OCI-LY1 (cell line): ENCODE measurements at regions not wholly inside any gene's neighbourhood (a gene's known extent, or its start where the extent isn't known, plus 50 kb on each side); places are given as distances from the start of the nearest gene placed in this dataset.

Experiments
- H2AFZ ChIP-seq: fragments of 200-600 bp; sonication (generic), shearing (Covaris generic); 2 replicates; pipeline ENCODE4 v1.6.0; 2014; ENCODE audit warnings: antibody characterized with exemption, mild to moderate bottlenecking, low read length
- H3F3A ChIP-seq: fragments of 200-600 bp; sonication (generic), shearing (Covaris generic); 2 replicates; pipeline ENCODE4 v1.6.0; 2014; ENCODE audit warnings: mild to moderate bottlenecking, antibody characterized with exemption, low read length, moderate library complexity; ENCODE audit not compliant: insufficient read depth
- H3K27ac ChIP-seq: fragments of 200-600 bp; sonication (generic); 2 replicates; pipeline ENCODE4 v1.5.1; 2014; ENCODE audit warnings: low read length, mixed run types, mild to moderate bottlenecking, low read depth; ENCODE audit not compliant: poor library complexity, severe bottlenecking
- H3K27me3 ChIP-seq: fragments of 200-600 bp; sonication (generic); 2 replicates; pipeline ENCODE4 v1.6.0; 2014; ENCODE audit warnings: antibody characterized with exemption, mild to moderate bottlenecking, low read length, moderate library complexity; ENCODE audit not compliant: insufficient read depth
- H3K36me3 ChIP-seq: fragments of 200-600 bp; sonication (generic); 2 replicates; pipeline ENCODE4 v1.6.1; 2014; ENCODE audit warnings: mild to moderate bottlenecking, antibody characterized with exemption, low read length, moderate library complexity, mixed read lengths; ENCODE audit not compliant: insufficient read depth
- H3K4me1 ChIP-seq: fragments of 200-600 bp; sonication (generic); 2 replicates; pipeline ENCODE4 v1.5.1; 2014; ENCODE audit warnings: mild to moderate bottlenecking, low read length, moderate library complexity; ENCODE audit not compliant: insufficient read depth, severe bottlenecking
- H3K4me2 ChIP-seq: fragments of 200-600 bp; sonication (generic), shearing (Covaris generic); 2 replicates; pipeline ENCODE4 v1.6.1; 2014; ENCODE audit warnings: low read length
- H3K4me3 ChIP-seq: fragments of 200-600 bp; sonication (generic); 2 replicates; pipeline ENCODE4 v1.5.1; 2014; ENCODE audit warnings: low read length, low read depth, mild to moderate bottlenecking, mixed read lengths; ENCODE audit not compliant: poor library complexity, severe bottlenecking
- H3K79me2 ChIP-seq: fragments of 200-600 bp; shearing (Covaris generic); 2 replicates; pipeline ENCODE4 v1.6.1; 2016; ENCODE audit warnings: mixed run types, low read length, mixed read lengths; ENCODE audit not compliant: insufficient read depth
- H3K9ac ChIP-seq: fragments of 200-600 bp; sonication (generic), shearing (Covaris generic); 2 replicates; pipeline ENCODE4 v1.6.1; 2014; ENCODE audit warnings: mild to moderate bottlenecking, low read length, mixed read lengths
- H3K9me2 ChIP-seq: fragments of 200-600 bp; sonication (generic), shearing (Covaris generic); 2 replicates; pipeline ENCODE4 v1.6.1; 2014; ENCODE audit warnings: low read depth, mild to moderate bottlenecking, low read length, mixed read lengths
- H3K9me3 ChIP-seq: fragments of 200-600 bp; shearing (Covaris generic); 2 replicates; pipeline ENCODE4 v1.6.1; 2014; ENCODE audit warnings: low read length, mixed read lengths
- H4K20me1 ChIP-seq: fragments of 200-600 bp; sonication (generic), shearing (Covaris generic); 2 replicates; pipeline ENCODE4 v1.6.0; 2016; ENCODE audit warnings: mild to moderate bottlenecking, low read length; ENCODE audit not compliant: insufficient read depth
- EZH2 ChIP-seq: fragments of 200-600 bp; sonication (generic), shearing (Covaris generic); IDR thresholded peaks from 2 replicates; pipeline ENCODE4 v1.8.0; 2017; ENCODE audit warnings: borderline replicate concordance, mixed run types, mild to moderate bottlenecking, antibody characterized with exemption, low read length, moderate library complexity, mixed read lengths
- TF ChIP-seq, protein P1 (sequence below): fragments of 200-600 bp; sonication (generic), shearing (Covaris generic); IDR thresholded peaks from 2 replicates; pipeline ENCODE4 v1.5.1; 2017; ENCODE audit warnings: mild to moderate bottlenecking, antibody characterized with exemption, low read length, moderate library complexity, mixed read lengths

DNA sequence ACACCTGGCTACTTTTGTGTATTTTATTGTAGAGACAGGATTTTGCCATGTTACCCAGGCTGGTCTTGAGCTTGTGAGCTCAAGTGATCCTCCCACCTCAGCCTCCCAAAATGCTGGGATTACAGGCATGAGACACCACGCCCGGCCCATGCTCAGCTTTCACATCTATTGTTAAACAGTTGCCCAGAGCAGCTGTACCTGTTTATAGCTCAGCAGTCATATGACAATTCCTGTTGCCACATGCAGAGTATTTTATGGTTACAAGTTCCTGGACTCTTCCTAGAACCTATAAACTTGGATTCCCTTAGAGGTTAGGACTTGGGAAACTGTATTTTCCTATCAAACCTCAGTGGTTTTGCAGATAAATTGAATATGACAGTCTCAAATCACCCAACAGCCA is 188.3 kb upstream of the KCNG1 start:
- no peaks in the 10 kb centered on the region for H3K79me2 ChIP-seq
- no peaks in the 10 kb centered on the region for H3K9me2 ChIP-seq
- H3K9me3 ChIP-seq: no peaks in the 10 kb centered on the region
- no peak overlapping the region for H3K4me2 ChIP-seq
- no peak overlapping the region for H3K4me3 ChIP-seq
- H3F3A ChIP-seq: no peaks in the 10 kb centered on the region
- no peaks in the 10 kb centered on the region for H3K4me1 ChIP-seq
- H3K27ac ChIP-seq: no peak overlapping the region
- no peak overlapping the region for H2AFZ ChIP-seq
- TF ChIP-seq, protein P1, sequence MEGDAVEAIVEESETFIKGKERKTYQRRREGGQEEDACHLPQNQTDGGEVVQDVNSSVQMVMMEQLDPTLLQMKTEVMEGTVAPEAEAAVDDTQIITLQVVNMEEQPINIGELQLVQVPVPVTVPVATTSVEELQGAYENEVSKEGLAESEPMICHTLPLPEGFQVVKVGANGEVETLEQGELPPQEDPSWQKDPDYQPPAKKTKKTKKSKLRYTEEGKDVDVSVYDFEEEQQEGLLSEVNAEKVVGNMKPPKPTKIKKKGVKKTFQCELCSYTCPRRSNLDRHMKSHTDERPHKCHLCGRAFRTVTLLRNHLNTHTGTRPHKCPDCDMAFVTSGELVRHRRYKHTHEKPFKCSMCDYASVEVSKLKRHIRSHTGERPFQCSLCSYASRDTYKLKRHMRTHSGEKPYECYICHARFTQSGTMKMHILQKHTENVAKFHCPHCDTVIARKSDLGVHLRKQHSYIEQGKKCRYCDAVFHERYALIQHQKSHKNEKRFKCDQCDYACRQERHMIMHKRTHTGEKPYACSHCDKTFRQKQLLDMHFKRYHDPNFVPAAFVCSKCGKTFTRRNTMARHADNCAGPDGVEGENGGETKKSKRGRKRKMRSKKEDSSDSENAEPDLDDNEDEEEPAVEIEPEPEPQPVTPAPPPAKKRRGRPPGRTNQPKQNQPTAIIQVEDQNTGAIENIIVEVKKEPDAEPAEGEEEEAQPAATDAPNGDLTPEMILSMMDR: no peak
- no peaks in the 10 kb centered on the region for H4K20me1 ChIP-seq
- H3K36me3 ChIP-seq: no peaks in the 10 kb centered on the region
- H3K27me3 ChIP-seq: no peaks in the 10 kb centered on the region
- H3K9ac ChIP-seq: no peak overlapping the region

DNA sequence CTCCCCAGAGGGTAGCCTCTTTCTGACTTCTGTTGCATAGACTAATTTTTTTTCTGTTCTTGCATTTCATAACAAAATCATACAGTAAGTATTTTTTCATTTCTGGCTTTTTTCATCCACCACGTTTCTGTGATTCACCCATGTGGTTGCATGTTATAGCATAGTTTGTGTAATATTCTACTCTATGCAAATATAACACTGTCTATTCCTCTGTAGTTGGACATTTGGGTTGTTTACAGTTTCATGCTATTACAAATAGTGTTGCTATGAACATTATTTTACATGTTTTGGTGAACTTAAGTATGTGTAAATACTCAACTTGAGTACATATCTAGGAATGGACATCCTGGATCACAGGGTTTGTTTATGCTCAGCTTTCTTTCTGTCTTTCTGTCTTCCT is 187.2 kb upstream of the KCNG1 start:
- Histone ChIP-seq H4K20me1 (no peaks in the 10 kb centered on the region), H3K27me3 (no peaks in the 10 kb centered on the region), H3F3A (no peaks in the 10 kb centered on the region), H2AFZ (no peak overlapping the region), H3K9me2 (no peaks in the 10 kb centered on the region), H3K4me3 (no peak overlapping the region), H3K9ac (no peak overlapping the region), H3K36me3 (no peaks in the 10 kb centered on the region), H3K9me3 (no peaks in the 10 kb centered on the region), H3K79me2 (no peaks in the 10 kb centered on the region), H3K4me2 (no peak overlapping the region), H3K27ac (no peak overlapping the region), H3K4me1 (no peaks in the 10 kb centered on the region)
- TF ChIP-seq, protein P1: no peak
- TF ChIP-seq EZH2: no peak

DNA sequence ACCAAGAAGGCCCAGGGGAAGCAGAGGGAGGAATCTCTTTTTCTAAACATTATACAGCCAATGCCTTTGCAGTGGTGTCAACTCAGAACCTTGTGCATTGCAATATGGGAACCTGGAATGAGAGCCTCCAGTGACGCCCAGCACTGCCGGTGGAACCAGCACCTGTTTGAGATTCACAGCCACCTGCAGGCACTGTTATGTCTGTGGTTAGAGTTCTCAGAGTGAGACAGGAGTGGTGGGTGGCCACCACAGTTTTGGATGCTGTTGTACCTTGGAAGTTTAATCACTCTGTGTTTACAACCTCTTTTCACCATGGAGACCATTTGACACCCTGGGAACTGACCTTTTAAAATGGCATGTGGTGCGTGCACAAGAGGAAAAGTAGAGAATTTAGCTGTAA is 185.3 kb upstream of the KCNG1 start:
- Histone ChIP-seq H3K4me3 (no peak overlapping the region), H2AFZ (no peak overlapping the region), H4K20me1 (no peaks in the 10 kb centered on the region), H3F3A (no peaks in the 10 kb centered on the region), H3K9me3 (no peaks in the 10 kb centered on the region), H3K9ac (no peak overlapping the region), H3K27ac (no peak overlapping the region), H3K9me2 (no peaks in the 10 kb centered on the region), H3K79me2 (no peaks in the 10 kb centered on the region), H3K4me2 (no peak overlapping the region), H3K27me3 (no peaks in the 10 kb centered on the region), H3K4me1 (no peaks in the 10 kb centered on the region), H3K36me3 (no peaks in the 10 kb centered on the region)
- TF ChIP-seq, protein P1: no peak
- TF ChIP-seq EZH2: no peak
